Tibial nerve (tissue), 4 donors: ENCODE measurements at regions not wholly inside any gene's neighbourhood (a gene's known extent, or its start where the extent isn't known, plus 50 kb on each side); places are given as distances from the start of the nearest gene placed in this dataset.

Experiments used
- DNase-seq, 2 donors: peaks; one replicate each; pipeline ENCODE4 v3.0.0-alpha.2; 2019; ENCODE audit warnings: low spot score in 2 of 2
- H3K27ac ChIP-seq, 4 donors: fragments of 200-600 bp; sonication (generic) in 3 of 4; one replicate each; pipeline ENCODE4 v1.5.1; 2017 to 2019; ENCODE audit warnings: mild to moderate bottlenecking in 1 of 4
- H3K27me3 ChIP-seq, 2 donors: fragments of 200-600 bp; sonication (generic) in 1 of 2; one replicate each; pipeline versions ENCODE4 v1.5.1 to v1.6.0; 2017 to 2019
- H3K36me3 ChIP-seq, 3 donors: fragments of 200-600 bp; sonication (generic); one replicate each; pipeline ENCODE4 v1.5.1; 2018 to 2019
- H3K4me1 ChIP-seq, 4 donors: fragments of 200-600 bp; sonication (generic) in 3 of 4; one replicate each; pipeline ENCODE4 v1.5.1; 2017 to 2019
- H3K4me3 ChIP-seq, 4 donors: fragments of 200-600 bp; sonication (generic) in 3 of 4; one replicate each; pipeline ENCODE4 v1.5.1; 2017 to 2019; ENCODE audit warnings: mild to moderate bottlenecking in 1 of 4, moderate library complexity in 1 of 4
- H3K9me3 ChIP-seq, 4 donors: fragments of 200-600 bp; sonication (generic) in 3 of 4; one replicate each; pipeline ENCODE4 v1.5.1; 2017 to 2019
- EP300 ChIP-seq, 2 donors: sonication (generic); formaldehyde crosslinking; IDR thresholded peaks; one replicate each; pipeline ENCODE4 v1.6.1; 2017; ENCODE audit warnings: antibody characterized with exemption in 2 of 2, mild to moderate bottlenecking in 1 of 2
- POLR2A ChIP-seq, 2 donors: fragments of 450-650 bp; IDR thresholded peaks; one replicate each; pipeline ENCODE4 v1.6.1; 2017; ENCODE audit warnings: antibody characterized with exemption in 2 of 2, mild to moderate bottlenecking in 2 of 2, moderate library complexity in 2 of 2
- WGBS, 2 donors: methylation state at CpG; one replicate each; pipeline ENCODE4 v1.1.5; 2018; 5-methylcytosine and 5-hydroxymethylcytosine counted together
- TF ChIP-seq, protein P1 (sequence below), 5 experiments: fragments of 200-600 bp in 3 of 5; fragments of 450-650 bp in 2 of 5; sonication (generic) in 3 of 5; IDR thresholded peaks; one replicate each; pipeline ENCODE4 v1.5.1; 2016 to 2019; ENCODE audit warnings: antibody characterized with exemption in 5 of 5, mild to moderate bottlenecking in 3 of 5, moderate library complexity in 2 of 5

- 92% methylated on average over 4 of the region's 4 CpGs for WGBS, 2 donors
- no peaks in the 10 kb centered on the region for H3K27me3 ChIP-seq
- TF ChIP-seq, protein P1, sequence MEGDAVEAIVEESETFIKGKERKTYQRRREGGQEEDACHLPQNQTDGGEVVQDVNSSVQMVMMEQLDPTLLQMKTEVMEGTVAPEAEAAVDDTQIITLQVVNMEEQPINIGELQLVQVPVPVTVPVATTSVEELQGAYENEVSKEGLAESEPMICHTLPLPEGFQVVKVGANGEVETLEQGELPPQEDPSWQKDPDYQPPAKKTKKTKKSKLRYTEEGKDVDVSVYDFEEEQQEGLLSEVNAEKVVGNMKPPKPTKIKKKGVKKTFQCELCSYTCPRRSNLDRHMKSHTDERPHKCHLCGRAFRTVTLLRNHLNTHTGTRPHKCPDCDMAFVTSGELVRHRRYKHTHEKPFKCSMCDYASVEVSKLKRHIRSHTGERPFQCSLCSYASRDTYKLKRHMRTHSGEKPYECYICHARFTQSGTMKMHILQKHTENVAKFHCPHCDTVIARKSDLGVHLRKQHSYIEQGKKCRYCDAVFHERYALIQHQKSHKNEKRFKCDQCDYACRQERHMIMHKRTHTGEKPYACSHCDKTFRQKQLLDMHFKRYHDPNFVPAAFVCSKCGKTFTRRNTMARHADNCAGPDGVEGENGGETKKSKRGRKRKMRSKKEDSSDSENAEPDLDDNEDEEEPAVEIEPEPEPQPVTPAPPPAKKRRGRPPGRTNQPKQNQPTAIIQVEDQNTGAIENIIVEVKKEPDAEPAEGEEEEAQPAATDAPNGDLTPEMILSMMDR (IDR thresholded peaks at IDR 0.05): no peak
- no peak for TF ChIP-seq EP300 (IDR thresholded peaks at IDR 0.05)
- TF ChIP-seq POLR2A (IDR thresholded peaks at IDR 0.05): no peak
- no peaks in the 10 kb centered on the region for H3K36me3 ChIP-seq
- no peak overlapping the region for H3K4me3 ChIP-seq
- H3K9me3 ChIP-seq: no peaks in the 10 kb centered on the region
- no peak overlapping the region for H3K27ac ChIP-seq
- H3K4me1 ChIP-seq: no peaks in the 10 kb centered on the region
- no peak for DNase-seq
These were observed 162.2 kb downstream of the TFEC start for GRCh38 chr7:115868369-115868768.

GRCh38 chr7:115864082-115864481 is 166.5 kb downstream of the TFEC start:
- Histone ChIP-seq H3K4me1 (no peaks in the 10 kb centered on the region), H3K4me3 (no peak overlapping the region), H3K36me3 (no peaks in the 10 kb centered on the region), H3K9me3 (no peaks in the 10 kb centered on the region), H3K27me3 (no peaks in the 10 kb centered on the region), H3K27ac (no peak overlapping the region)
- 69 to 80% methylated on average over 2 of the region's 2 CpGs for WGBS, 2 donors
- no peak for DNase-seq
- TF ChIP-seq POLR2A (IDR thresholded peaks at IDR 0.05): no peak
- no peak for TF ChIP-seq EP300 (IDR thresholded peaks at IDR 0.05)
- TF ChIP-seq, protein P1 (IDR thresholded peaks at IDR 0.05): no peak

DNA sequence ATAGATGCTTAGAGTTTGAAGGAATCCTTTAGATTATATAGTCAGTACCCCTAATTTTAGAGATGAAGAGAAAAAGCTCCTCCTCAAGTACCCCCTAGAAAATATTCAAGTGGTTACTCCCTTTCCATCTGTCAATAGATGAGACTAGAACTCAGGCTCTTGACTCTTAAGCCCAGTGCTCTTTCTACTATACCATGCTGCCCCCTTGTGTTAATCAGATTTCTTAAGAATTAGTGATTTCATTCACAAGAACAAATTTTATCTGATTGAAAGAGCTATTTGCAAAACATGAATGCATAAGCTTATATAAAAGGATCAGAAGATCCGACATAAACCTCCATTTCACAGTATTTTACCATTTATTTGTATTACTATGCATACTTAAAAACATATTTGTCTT is 179.3 kb downstream of the TFEC start:
- TF ChIP-seq, protein P1 (IDR thresholded peaks at IDR 0.05): peak in 3 of 5 experiments; percentile 13 to 32 (median 22)
- no peak for TF ChIP-seq EP300 (IDR thresholded peaks at IDR 0.05)
- Histone ChIP-seq H3K27me3 (no peaks in the 10 kb centered on the region), H3K4me1 (no peaks in the 10 kb centered on the region), H3K4me3 (no peak overlapping the region), H3K36me3 (no peaks in the 10 kb centered on the region), H3K27ac (no peak overlapping the region), H3K9me3 (no peaks in the 10 kb centered on the region)
- 82 to 84% methylated on average over 1 of the region's 1 CpG for WGBS, 2 donors
- DNase-seq: no peak

- Histone ChIP-seq H3K36me3 (no peaks in the 10 kb centered on the region), H3K27ac (no peak overlapping the region), H3K27me3 (no peaks in the 10 kb centered on the region), H3K4me1 (no peaks in the 10 kb centered on the region), H3K9me3 (no peaks in the 10 kb centered on the region), H3K4me3 (no peak overlapping the region)
- 93 to 96% methylated on average over 3 of the region's 3 CpGs for WGBS, 2 donors
- DNase-seq: no peak
- TF ChIP-seq, protein P1 (IDR thresholded peaks at IDR 0.05): no peak
- TF ChIP-seq EP300 (IDR thresholded peaks at IDR 0.05) (no peak), POLR2A (IDR thresholded peaks at IDR 0.05) (no peak)
These were observed 179.8 kb downstream of the TFEC start for GRCh38 chr7:115850774-115851173.

- Histone ChIP-seq H3K36me3 (no peaks in the 10 kb centered on the region), H3K4me1 (no peaks in the 10 kb centered on the region), H3K27me3 (no peaks in the 10 kb centered on the region), H3K27ac (no peak overlapping the region), H3K9me3 (no peaks in the 10 kb centered on the region), H3K4me3 (no peak overlapping the region)
- TF ChIP-seq POLR2A (IDR thresholded peaks at IDR 0.05): no peak
- TF ChIP-seq EP300 (IDR thresholded peaks at IDR 0.05): no peak
- TF ChIP-seq, protein P1 (IDR thresholded peaks at IDR 0.05): no peak
- WGBS, 2 donors: 56 to 59% methylated on average over 1 of the region's 1 CpG
- DNase-seq: no peak
These were observed 185.7 kb downstream of the TFEC start for GRCh38 chr7:115844857-115845256.
